ENCODE measurements at regions not wholly inside any gene's neighbourhood (a gene's known extent, or its start where the extent isn't known, plus 50 kb on each side); places are given as distances from the start of the nearest gene placed in this dataset.

DNA sequence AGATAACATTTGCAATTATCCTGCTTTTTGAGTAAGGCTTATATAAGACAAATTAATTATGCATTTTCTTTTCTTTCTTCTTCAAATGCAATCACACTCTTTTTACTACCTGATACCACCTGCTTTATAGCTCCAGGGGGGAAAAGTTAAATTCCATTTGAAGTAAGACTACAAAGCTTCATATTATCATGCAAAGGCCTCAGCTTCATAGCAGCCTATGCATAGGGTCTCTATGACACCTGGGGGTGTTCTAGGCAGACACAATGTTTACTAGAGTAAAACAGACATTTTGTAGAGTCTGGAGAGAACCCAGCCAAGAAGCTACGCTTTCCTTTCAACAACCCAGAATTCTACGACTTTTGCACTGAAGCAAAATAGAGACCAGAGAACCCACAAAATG, 148.0 kb downstream of the MCHR2 start:
- TF ChIP-seq EZH2phosphoT487 (IDR thresholded peaks at IDR 0.05; ENCODE audit: low read depth) (no peak), CTCF (IDR thresholded peaks at IDR 0.05; ENCODE audit: low read depth, low read length) (no peak)
